Stimulated activated CD8-positive, alpha-beta memory T cell treated with anti-CD3 and anti-CD28 coated beads, Interleukin-7, amount 100 ng/mL, for 1 hour (primary cell): ENCODE measurements at regions not wholly inside any gene's neighbourhood (a gene's known extent, or its start where the extent isn't known, plus 50 kb on each side); places are given as distances from the start of the nearest gene placed in this dataset.

Source experiments
- DNase-seq, 2 donors: peaks; one replicate each; pipeline ENCODE4 v3.0.0-alpha.2; 2020; ENCODE audit warnings: low read depth in 2 of 2

DNA sequence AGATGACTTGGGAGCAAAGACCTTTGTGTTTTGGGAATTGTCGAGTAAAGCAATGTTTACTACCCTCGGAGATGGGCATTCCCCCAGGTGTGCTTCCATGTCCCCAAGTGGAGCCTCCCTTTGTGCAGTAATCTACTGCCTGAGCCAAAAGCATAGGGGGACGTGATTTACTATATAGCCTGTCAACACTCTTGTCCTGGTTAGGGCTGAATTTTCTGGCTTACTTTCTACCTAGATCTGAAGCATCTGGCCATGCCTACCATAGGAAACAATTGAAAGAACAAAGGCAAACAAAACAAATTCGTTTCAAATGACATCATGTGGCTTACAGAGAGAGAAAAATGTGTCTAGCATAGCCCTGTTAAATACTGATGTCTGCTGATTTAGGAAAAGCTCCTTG lies 350.6 kb downstream of the SAMD5 start:
- DNase-seq = no peak

DNA sequence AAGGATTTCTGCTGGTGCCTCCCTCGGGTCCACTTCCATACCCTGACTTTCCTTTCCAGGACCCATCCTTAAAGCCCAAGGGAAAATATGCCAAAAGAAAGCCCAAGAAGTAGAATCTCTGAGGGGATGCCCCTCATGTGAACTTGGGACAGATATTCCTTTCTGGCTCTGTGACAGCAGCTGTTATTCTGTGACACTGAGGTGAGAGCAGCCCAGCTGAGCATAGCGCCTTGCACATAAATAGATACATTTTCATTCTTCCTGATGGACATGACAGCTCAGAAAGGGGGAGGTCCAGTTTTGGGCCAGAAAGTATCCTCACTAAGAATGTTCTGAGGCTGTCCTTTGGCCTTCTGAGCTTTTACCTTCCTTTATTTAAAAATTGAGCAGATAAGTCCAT lies 353.2 kb downstream of the SAMD5 start:
- no peak for DNase-seq

- no peak for DNase-seq
Measured at GRCh38 chr6:147867433-147868226, 359.1 kb downstream of the SAMD5 start.

- DNase-seq = no peak
Measured at GRCh38 chr6:147868427-147869190, 360.1 kb downstream of the SAMD5 start.

DNA sequence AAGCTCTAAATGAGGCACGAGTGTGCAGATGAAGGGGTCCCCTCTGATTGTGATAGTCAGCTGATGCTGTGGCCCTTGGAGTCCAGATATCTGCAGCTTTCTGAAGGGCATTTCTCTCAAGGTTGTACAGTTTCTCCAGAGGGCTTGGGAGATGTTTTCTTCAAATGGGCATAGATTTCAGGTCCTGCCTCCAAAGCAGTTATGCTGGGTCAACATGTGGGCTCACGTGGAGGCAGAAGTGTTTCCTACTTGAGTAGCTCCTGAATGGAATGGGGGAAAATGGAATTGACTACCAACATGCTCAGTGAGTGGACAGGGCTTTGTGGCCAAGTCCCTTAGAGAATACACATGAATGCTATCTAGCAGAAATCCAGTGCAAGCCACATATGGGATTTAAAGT lies 360.7 kb downstream of the SAMD5 start:
- no peak for DNase-seq

DNA sequence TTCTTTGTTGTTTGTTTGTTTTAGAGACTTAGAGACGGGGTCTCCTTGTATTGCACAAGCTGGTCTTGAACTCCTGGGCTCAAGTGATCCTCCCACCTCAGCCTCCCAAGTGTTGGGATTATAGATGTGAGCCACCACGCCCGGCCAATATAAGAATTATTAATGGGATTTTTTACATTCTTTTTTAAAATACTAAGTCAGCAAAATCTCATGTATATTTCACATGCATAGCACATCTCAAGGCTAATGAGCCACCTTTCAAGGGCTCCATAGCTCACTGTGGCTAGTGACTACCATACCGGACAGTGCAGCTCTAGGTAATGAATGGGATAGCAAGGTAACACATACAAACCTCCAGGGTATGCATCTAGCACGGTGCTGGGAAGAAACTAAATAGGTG lies 361.4 kb downstream of the SAMD5 start:
- DNase-seq = no peak

- no peak for DNase-seq
Measured at GRCh38 chr6:147870506-147871110, 362.1 kb downstream of the SAMD5 start.

DNA sequence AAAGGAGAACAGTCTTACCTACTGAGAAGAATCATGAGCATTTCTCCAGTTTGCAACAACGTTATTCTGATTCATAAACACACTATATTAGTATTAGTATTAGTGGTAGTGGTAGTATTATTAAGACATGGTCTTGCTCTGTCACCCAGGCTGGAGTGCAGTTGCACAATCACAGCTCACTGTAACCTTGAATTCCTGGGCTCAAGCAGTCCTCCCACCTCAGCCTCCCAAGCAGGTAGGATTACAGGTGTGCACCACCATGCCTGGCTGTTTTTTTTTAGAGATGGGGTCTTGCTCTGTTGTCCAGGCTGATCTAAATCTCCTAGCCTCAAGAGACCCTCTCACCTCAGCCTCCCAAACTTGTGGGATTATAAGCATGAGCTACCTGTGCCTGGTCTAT lies 363.5 kb downstream of the SAMD5 start:
- no peak for DNase-seq

GRCh38 chr6:147873816-147874215 lies 365.3 kb downstream of the SAMD5 start:
- no peak for DNase-seq

DNA sequence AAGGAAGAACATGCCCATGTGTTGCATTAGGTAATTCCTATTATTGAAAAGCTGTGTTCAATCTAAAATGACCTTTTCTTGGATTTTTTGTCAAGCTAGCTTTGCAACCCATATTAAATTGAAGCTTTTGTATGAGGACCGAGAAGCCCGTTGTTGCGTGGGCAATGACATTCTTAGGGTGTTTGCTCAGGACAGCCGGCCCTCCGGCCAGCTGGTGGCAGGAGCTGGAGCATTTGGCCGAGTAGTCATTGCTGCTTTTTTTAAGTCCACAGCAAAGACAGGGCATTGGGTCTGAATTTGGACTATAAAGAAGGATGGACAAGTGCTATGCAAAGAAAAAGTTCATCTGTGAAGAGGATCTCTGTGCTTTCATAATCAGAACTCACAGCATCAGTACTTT lies 365.8 kb downstream of the SAMD5 start:
- no peak for DNase-seq

GRCh38 chr6:147879031-147879580 lies 370.6 kb downstream of the SAMD5 start:
- DNase-seq = no peak

GRCh38 chr6:147881432-147881831 lies 372.9 kb downstream of the SAMD5 start:
- DNase-seq = no peak

- no peak for DNase-seq
Measured at GRCh38 chr6:147888374-147888773, 379.9 kb downstream of the SAMD5 start.

DNA sequence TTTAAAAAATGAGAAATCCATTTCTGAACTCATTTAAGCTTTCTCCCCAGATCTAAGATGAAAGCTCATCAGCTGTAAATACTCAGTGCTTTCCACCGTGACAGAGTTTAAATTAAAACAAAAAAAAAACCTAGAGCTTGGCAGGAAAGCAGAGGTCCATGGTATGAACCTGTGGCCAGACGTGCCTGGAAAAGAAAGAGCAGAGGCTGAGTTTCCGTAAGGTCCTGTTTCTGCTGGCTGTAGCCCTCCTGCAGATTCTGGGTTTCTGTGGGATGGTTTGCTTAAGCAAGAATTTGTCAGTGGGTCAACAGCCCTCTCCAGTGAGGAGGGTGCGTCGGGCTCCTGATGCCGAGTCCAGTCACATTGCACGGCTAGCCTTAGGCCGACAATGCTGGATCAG lies 383.2 kb downstream of the SAMD5 start:
- DNase-seq = no peak

DNA sequence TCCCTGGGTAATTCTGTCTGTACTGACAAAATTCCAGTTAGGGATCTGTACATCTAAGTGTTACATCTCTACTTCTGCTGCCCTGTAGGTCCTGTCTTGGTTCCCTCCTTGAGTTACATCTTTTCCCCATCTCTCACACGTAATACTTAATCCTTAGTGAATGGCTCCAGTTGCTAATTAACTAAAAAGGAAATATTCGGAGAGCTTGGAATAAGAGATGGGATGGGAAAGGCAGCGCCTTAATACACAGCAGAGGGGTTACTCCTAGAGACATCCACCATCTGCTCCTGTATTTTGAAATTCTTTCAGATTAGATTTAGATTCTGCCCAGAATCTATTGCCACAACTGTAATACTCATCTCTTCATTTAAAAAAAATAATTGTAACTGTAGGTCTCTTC lies 384.0 kb downstream of the SAMD5 start:
- no peak for DNase-seq

DNA sequence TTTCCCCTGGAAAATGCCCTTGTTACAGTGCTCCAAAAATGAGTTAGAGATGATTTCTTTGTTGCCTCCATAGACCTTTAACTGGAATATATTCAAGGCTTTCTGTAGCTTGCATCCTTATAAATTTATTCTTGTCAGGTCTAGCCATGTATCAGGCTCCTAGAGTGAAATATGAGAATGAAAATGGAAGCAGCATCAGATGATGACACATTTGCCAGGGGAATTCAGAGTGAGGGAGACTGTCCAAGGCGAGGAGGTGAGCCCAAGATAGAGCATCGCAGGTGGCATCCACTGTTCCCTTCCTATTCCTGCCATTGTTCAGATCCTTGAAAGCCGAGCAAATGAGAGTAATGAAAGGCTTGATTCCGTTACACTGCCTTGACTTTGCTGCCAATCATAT lies 386.8 kb downstream of the SAMD5 start:
- no peak for DNase-seq

GRCh38 chr6:147900247-147900830 lies 391.8 kb downstream of the SAMD5 start:
- DNase-seq = no peak

GRCh38 chr6:147903321-147903720 lies 394.8 kb downstream of the SAMD5 start:
- no peak for DNase-seq

- DNase-seq = no peak
Measured at GRCh38 chr6:147903931-147904330, 395.4 kb downstream of the SAMD5 start.

DNA sequence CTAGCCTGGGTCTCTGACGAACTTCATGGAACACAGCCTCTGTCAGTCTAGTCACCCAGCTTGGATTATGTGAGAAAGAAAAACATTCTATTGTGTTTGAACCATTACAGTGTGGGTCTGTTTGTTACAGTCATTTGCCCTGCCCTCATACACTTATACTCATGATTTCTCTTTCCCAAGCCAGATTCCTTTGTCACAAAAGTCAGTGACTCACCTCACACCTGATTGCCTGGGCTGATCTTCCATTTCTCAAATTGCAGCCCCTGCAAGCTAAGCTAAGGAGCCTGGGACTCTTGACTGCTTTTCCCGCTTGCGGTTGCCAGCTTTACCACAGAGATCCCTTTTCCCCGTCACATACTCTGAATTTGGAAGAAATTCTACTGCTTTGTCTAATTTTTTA lies 395.9 kb downstream of the SAMD5 start:
- DNase-seq = no peak

GRCh38 chr6:147905711-147906110 lies 397.2 kb downstream of the SAMD5 start:
- DNase-seq = no peak

DNA sequence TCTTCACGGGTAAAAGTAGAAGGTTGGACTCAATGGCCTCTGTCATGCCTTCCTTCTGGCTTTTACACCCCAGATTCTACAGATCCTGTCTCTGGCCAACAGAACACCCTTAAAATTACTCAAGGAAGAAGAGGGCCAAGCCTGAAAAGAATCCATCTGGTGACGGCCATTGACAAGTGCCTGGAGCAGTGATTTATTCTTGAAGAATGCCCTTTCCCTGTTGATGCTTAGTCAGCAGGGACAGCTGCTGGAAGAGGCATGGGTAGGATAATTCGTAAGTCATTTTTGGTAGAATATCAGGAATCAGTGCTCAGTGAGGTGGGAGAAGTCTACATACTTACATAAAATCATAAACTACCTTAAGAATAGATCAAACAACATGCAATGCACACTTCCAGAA lies 397.9 kb downstream of the SAMD5 start:
- no peak for DNase-seq
